ENCODE measurements at regions not wholly inside any gene's neighbourhood (a gene's known extent, or its start where the extent isn't known, plus 50 kb on each side); places are given as distances from the start of the nearest gene placed in this dataset.

DNA sequence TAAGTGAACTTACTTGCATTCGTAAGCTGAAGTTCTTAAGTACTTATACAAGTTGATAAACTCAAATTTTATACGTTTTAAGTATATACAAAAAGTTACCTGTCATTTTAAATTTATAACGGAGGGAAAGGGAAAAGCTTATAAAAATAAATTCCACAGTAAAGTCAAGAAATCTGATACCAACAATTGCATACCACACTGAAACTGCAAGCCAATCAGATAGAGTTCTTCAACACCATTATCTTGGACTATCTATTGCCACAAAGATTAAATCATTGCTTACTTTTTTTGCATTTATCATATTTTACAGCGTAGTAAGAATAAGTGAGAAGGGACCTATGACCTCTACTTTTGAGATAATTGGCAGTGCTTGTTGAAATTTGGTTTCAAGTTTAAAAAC is 386.7 kb downstream of the TFAP2A start:
- TF ChIP-seq EGR1 (IDR thresholded peaks at IDR 0.05; ENCODE audit: low read depth in 2 of 2) = no peak
- TF ChIP-seq, protein P1, sequence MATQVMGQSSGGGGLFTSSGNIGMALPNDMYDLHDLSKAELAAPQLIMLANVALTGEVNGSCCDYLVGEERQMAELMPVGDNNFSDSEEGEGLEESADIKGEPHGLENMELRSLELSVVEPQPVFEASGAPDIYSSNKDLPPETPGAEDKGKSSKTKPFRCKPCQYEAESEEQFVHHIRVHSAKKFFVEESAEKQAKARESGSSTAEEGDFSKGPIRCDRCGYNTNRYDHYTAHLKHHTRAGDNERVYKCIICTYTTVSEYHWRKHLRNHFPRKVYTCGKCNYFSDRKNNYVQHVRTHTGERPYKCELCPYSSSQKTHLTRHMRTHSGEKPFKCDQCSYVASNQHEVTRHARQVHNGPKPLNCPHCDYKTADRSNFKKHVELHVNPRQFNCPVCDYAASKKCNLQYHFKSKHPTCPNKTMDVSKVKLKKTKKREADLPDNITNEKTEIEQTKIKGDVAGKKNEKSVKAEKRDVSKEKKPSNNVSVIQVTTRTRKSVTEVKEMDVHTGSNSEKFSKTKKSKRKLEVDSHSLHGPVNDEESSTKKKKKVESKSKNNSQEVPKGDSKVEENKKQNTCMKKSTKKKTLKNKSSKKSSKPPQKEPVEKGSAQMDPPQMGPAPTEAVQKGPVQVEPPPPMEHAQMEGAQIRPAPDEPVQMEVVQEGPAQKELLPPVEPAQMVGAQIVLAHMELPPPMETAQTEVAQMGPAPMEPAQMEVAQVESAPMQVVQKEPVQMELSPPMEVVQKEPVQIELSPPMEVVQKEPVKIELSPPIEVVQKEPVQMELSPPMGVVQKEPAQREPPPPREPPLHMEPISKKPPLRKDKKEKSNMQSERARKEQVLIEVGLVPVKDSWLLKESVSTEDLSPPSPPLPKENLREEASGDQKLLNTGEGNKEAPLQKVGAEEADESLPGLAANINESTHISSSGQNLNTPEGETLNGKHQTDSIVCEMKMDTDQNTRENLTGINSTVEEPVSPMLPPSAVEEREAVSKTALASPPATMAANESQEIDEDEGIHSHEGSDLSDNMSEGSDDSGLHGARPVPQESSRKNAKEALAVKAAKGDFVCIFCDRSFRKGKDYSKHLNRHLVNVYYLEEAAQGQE (IDR thresholded peaks at IDR 0.05) = no peak
- no peak for TF ChIP-seq ZBTB33 (IDR thresholded peaks at IDR 0.05)
- no peak for TF ChIP-seq CTCF (IDR thresholded peaks at IDR 0.05; ENCODE audit: low read depth, low read length, missing input control)
- TF ChIP-seq GABPA (IDR thresholded peaks at IDR 0.05 in 1 of 2, conservative IDR thresholded peaks at IDR 0.05 in 1 of 2) = no peak
- TF ChIP-seq MAX (IDR thresholded peaks at IDR 0.05) = no peak
- no peak for TF ChIP-seq RXRA (IDR thresholded peaks at IDR 0.05)
- H3K27ac ChIP-seq (ENCODE audit: low read depth in 1 of 2, low read length in 2 of 2) = no peak overlapping the region
- no peaks in the 10 kb centered on the region for H3K36me3 ChIP-seq (ENCODE audit: control insufficient read depth in 4 of 4, insufficient read depth in 3 of 4, low read depth in 1 of 4, low read length in 3 of 4)
- H3K9me3 ChIP-seq (ENCODE audit: control insufficient read depth in 4 of 4, low read length in 3 of 4) = no peaks in the 10 kb centered on the region
- no peak for DNase-seq (ENCODE audit: low spot score)
- no peak overlapping the region for H3K9ac ChIP-seq (ENCODE audit: low read depth in 1 of 2, low read length in 2 of 2)
- H3K4me1 ChIP-seq (ENCODE audit: control insufficient read depth in 4 of 4, insufficient read depth in 4 of 4, low read length in 3 of 4) = peaks cover 0 to 12% (median 8%) of the 10 kb centered on the region in 4 donors
- H3K4me3 ChIP-seq (ENCODE audit: low read depth in 1 of 3, low read length in 3 of 3) = no peak overlapping the region
- 81% methylated on average over 4 of the region's 4 CpGs for WGBS
- no peaks in the 10 kb centered on the region for H3K27me3 ChIP-seq (ENCODE audit: control insufficient read depth in 4 of 4, insufficient read depth in 4 of 4, low read length in 3 of 4)

- Histone ChIP-seq H3K27ac (ENCODE audit: low read depth in 1 of 2, low read length in 2 of 2) (no peak overlapping the region), H3K9me3 (ENCODE audit: control insufficient read depth in 4 of 4, low read length in 3 of 4) (no peaks in the 10 kb centered on the region), H3K36me3 (ENCODE audit: control insufficient read depth in 4 of 4, insufficient read depth in 3 of 4, low read depth in 1 of 4, low read length in 3 of 4) (no peaks in the 10 kb centered on the region), H3K4me3 (ENCODE audit: low read depth in 1 of 3, low read length in 3 of 3) (no peak overlapping the region), H3K4me1 (ENCODE audit: control insufficient read depth in 4 of 4, insufficient read depth in 4 of 4, low read length in 3 of 4) (no peaks in the 10 kb centered on the region), H3K27me3 (ENCODE audit: control insufficient read depth in 4 of 4, insufficient read depth in 4 of 4, low read length in 3 of 4) (no peaks in the 10 kb centered on the region), H3K9ac (ENCODE audit: low read depth in 1 of 2, low read length in 2 of 2) (no peak overlapping the region)
- no peak for TF ChIP-seq TAF1 (conservative IDR thresholded peaks at IDR 0.05)
- TF ChIP-seq SP1 (IDR thresholded peaks at IDR 0.05) = no peak
- TF ChIP-seq CTCF (IDR thresholded peaks at IDR 0.05; ENCODE audit: low read depth, low read length, missing input control) = no peak
- no peak for TF ChIP-seq JUND (IDR thresholded peaks at IDR 0.05)
- TF ChIP-seq, protein P2, sequence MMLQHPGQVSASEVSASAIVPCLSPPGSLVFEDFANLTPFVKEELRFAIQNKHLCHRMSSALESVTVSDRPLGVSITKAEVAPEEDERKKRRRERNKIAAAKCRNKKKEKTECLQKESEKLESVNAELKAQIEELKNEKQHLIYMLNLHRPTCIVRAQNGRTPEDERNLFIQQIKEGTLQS (IDR thresholded peaks at IDR 0.05) = no peak
- no peak for TF ChIP-seq MAX (IDR thresholded peaks at IDR 0.05)
- 90% methylated on average over 3 of the region's 3 CpGs for WGBS
- DNase-seq (ENCODE audit: low spot score) = no peak
These were observed 395.0 kb downstream of the TFAP2A start for GRCh38 chr6:10019851-10020250.

Measured in liver (tissue), 8 donors.